Upper lobe of left lung (tissue), 6 donors: ENCODE measurements at regions not wholly inside any gene's neighbourhood (a gene's known extent, or its start where the extent isn't known, plus 50 kb on each side); places are given as distances from the start of the nearest gene placed in this dataset.

ENCODE experiments used
- ATAC-seq, 2 donors: fragments of 200-7000 bp; cut with Tn5 transposase; one replicate each; pipeline ENCODE4 v1.9.1; 2022; ENCODE audit warnings: mild to moderate bottlenecking in 2 of 2, moderate library complexity in 2 of 2; ENCODE audit not compliant: low FRiP score in 2 of 2
- DNase-seq, 2 donors: peaks; one replicate each; pipeline ENCODE4 v3.0.0-alpha.2; 2019 to 2020
- H3K27ac ChIP-seq, 4 donors: fragments of 200-600 bp; sonication (generic); one replicate each; pipeline ENCODE4 v1.5.1; 2016 to 2019
- H3K27me3 ChIP-seq, 4 donors: fragments of 200-600 bp; sonication (generic); one replicate each; pipeline ENCODE4 v1.5.1; 2017 to 2019
- H3K36me3 ChIP-seq, 4 donors: fragments of 200-600 bp; sonication (generic); one replicate each; pipeline ENCODE4 v1.5.1; 2016 to 2019
- H3K4me1 ChIP-seq, 4 donors: fragments of 200-600 bp; sonication (generic); one replicate each; pipeline ENCODE4 v1.5.1; 2018 to 2019
- H3K4me3 ChIP-seq, 4 donors: fragments of 200-600 bp; sonication (generic); one replicate each; pipeline ENCODE4 v1.5.1; 2017 to 2019; ENCODE audit warnings: mild to moderate bottlenecking in 2 of 4, moderate library complexity in 1 of 4
- H3K9me3 ChIP-seq, 4 donors: fragments of 200-600 bp; sonication (generic); one replicate each; pipeline ENCODE4 v1.5.1; 2018 to 2019
- EP300 ChIP-seq, 4 donors: sonication (generic); formaldehyde crosslinking; IDR thresholded peaks; one replicate each; pipeline ENCODE4 v1.5.1; 2017; ENCODE audit warnings: antibody characterized with exemption in 4 of 4, control low read depth in 2 of 4
- POLR2A ChIP-seq, 4 donors: fragments of 450-650 bp; IDR thresholded peaks; one replicate each; pipeline ENCODE4 v1.5.1; 2016 to 2017; ENCODE audit warnings: antibody characterized with exemption in 4 of 4, mild to moderate bottlenecking in 2 of 4
- POLR2AphosphoS5 ChIP-seq, 2 donors: sonication (generic); formaldehyde crosslinking; IDR thresholded peaks; one replicate each; pipeline ENCODE4 v1.5.1; 2017; ENCODE audit warnings: antibody characterized with exemption in 2 of 2
- WGBS, 2 donors: methylation state at CpG; one replicate each; pipeline ENCODE4 v1.1.5; 2017 to 2018; 5-methylcytosine and 5-hydroxymethylcytosine counted together
- TF ChIP-seq, protein P1 (sequence below), 6 experiments: fragments of 450-650 bp in 4 of 6; fragments of 200-600 bp in 2 of 6; sonication (generic) in 2 of 6; IDR thresholded peaks; one replicate each; pipeline ENCODE4 v1.5.1; 2016 to 2019; ENCODE audit warnings: antibody characterized with exemption in 6 of 6
- donor health status: DM: no; HTN: no; CAD: no; lungs with moderate emphysema.
- donor health status: DM: no; HTN: yes; CAD: no; lungs with severe emphysema.

DNA sequence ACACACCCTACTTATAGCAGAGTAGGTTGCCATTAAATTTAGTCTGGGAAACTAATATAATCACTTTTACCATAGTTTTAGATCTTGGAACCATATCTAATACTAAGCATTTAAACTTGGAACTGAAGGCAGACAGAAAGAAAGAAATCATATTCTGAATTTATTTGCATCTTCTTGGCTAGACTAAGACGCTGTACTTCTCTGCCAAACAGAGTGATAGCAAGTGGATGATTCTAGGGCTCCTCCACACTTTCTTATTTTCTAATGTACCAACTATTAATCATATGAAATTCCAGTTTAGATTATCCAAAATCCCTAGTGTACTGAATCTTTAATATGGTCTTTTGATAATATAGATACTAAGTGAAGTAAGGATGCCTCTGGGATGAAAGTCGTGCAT is 277.0 kb downstream of the CENPW start:
- ATAC-seq = no peak

DNA sequence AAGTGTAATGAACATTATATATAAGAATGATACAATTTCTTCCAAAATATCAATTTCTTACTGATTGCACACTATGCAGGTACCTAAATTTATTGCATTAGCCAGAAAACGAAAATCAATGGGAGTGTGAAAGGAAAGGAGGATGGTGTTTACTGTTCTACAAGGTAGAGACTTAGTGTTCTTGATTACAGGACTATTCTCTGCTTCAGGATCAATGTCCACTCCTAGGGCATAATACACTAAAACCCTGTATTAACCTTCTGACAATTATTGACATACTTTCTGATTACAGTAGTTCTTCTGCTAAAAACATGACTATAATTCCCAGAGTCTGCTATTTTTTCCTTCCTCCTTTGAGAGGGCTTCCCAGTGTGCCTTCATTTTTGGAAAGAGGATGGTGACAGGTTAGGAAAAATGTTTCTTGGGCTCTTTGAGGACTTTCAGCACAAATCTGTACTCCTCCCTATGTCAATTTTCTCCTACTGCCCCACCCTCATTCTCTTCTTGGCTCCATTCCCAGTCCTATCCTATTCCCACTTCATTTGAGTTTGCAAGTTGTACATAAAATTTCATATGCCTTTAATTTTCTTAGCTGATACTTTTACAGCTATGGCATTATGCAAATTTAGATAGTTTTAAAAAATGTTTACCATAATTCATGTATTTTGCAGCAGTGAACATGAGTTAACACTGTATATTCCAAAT is 278.9 kb downstream of the CENPW start:
- WGBS, 2 donors = 35 to 66% methylated on average over 1 of the region's 1 CpG
- no peak for ATAC-seq

More for the DNA sequence above, 277.0 kb downstream of the CENPW start:
- H3K9me3 ChIP-seq = no peaks in the 10 kb centered on the region
- H3K4me1 ChIP-seq = no peaks in the 10 kb centered on the region
- DNase-seq = no peak
- no peak overlapping the region for H3K4me3 ChIP-seq
- 52 to 60% methylated on average over 2 of the region's 2 CpGs for WGBS, 2 donors
- no peaks in the 10 kb centered on the region for H3K27me3 ChIP-seq
- no peak overlapping the region for H3K27ac ChIP-seq
- no peaks in the 10 kb centered on the region for H3K36me3 ChIP-seq
- TF ChIP-seq, protein P1, sequence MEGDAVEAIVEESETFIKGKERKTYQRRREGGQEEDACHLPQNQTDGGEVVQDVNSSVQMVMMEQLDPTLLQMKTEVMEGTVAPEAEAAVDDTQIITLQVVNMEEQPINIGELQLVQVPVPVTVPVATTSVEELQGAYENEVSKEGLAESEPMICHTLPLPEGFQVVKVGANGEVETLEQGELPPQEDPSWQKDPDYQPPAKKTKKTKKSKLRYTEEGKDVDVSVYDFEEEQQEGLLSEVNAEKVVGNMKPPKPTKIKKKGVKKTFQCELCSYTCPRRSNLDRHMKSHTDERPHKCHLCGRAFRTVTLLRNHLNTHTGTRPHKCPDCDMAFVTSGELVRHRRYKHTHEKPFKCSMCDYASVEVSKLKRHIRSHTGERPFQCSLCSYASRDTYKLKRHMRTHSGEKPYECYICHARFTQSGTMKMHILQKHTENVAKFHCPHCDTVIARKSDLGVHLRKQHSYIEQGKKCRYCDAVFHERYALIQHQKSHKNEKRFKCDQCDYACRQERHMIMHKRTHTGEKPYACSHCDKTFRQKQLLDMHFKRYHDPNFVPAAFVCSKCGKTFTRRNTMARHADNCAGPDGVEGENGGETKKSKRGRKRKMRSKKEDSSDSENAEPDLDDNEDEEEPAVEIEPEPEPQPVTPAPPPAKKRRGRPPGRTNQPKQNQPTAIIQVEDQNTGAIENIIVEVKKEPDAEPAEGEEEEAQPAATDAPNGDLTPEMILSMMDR (IDR thresholded peaks at IDR 0.05) = no peak
- TF ChIP-seq POLR2A (IDR thresholded peaks at IDR 0.05) (no peak), EP300 (IDR thresholded peaks at IDR 0.05) (no peak), POLR2AphosphoS5 (IDR thresholded peaks at IDR 0.05) (no peak)

DNA sequence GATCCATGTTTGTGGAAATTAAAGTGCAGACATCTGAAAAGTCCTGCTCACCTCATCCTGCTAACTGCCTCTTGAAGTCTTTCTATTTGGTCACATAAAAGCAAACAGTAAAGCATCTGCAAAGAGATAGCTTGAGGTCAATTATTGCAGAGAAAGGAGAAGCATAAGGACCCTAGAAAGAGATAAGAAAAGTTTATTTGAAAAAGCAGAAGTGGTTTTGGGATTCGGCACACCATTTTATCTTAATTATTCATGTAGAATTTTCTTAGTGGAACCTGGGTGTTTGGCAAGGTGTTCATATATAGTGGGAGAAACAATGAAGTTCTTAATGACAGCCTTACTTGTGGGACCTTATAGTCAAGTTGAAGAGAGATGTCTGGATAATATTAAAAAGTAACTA is 280.8 kb downstream of the CENPW start:
- no peaks in the 10 kb centered on the region for H3K27me3 ChIP-seq
- H3K4me3 ChIP-seq = no peak overlapping the region
- H3K4me1 ChIP-seq = no peaks in the 10 kb centered on the region
- DNase-seq (no peak), ATAC-seq (no peak)
- H3K9me3 ChIP-seq = no peaks in the 10 kb centered on the region
- TF ChIP-seq POLR2AphosphoS5 (IDR thresholded peaks at IDR 0.05) (no peak), POLR2A (IDR thresholded peaks at IDR 0.05) (no peak), EP300 (IDR thresholded peaks at IDR 0.05) (no peak)
- TF ChIP-seq, protein P1 (IDR thresholded peaks at IDR 0.05) = no peak
- H3K27ac ChIP-seq = no peak overlapping the region
- WGBS, 2 donors = 21 to 31% methylated on average over 1 of the region's 1 CpG
- no peaks in the 10 kb centered on the region for H3K36me3 ChIP-seq

More for the DNA sequence above, 278.9 kb downstream of the CENPW start:
- TF ChIP-seq, protein P1 (IDR thresholded peaks at IDR 0.05) = no peak
- TF ChIP-seq EP300 (IDR thresholded peaks at IDR 0.05) = no peak
- no peak for TF ChIP-seq POLR2AphosphoS5 (IDR thresholded peaks at IDR 0.05)
- DNase-seq = no peak
- Histone ChIP-seq H3K27me3 (no peaks in the 10 kb centered on the region), H3K9me3 (no peaks in the 10 kb centered on the region), H3K36me3 (no peaks in the 10 kb centered on the region), H3K4me3 (no peak overlapping the region), H3K27ac (no peak overlapping the region), H3K4me1 (no peaks in the 10 kb centered on the region)

DNA sequence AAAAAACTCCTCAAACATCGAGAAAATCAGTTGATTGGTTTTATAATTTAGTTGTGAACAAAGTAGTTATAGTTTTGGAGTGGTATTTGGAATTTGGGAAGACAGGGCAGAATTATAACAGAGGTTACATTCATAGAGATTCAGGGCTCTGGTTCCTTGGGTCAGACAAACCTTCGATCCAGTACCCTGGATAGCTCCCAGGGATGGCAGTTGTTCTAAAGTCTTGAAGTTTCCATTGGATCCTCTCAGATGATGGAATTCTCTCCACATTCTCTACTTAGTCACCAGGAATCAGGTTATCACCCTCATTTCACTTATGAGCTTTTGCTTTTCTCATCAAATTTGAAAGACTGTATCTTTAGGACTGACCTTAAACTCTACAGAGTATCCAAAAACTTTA is 285.1 kb downstream of the CENPW start:
- no peak for DNase-seq
- 72 to 78% methylated on average over 2 of the region's 2 CpGs for WGBS, 2 donors
- Histone ChIP-seq H3K9me3 (no peaks in the 10 kb centered on the region), H3K27me3 (no peaks in the 10 kb centered on the region), H3K27ac (no peak overlapping the region), H3K4me1 (no peaks in the 10 kb centered on the region), H3K4me3 (no peak overlapping the region), H3K36me3 (no peaks in the 10 kb centered on the region)
- TF ChIP-seq POLR2AphosphoS5 (IDR thresholded peaks at IDR 0.05) = no peak
- TF ChIP-seq, protein P1 (IDR thresholded peaks at IDR 0.05) = no peak
- ATAC-seq = no peak

DNA sequence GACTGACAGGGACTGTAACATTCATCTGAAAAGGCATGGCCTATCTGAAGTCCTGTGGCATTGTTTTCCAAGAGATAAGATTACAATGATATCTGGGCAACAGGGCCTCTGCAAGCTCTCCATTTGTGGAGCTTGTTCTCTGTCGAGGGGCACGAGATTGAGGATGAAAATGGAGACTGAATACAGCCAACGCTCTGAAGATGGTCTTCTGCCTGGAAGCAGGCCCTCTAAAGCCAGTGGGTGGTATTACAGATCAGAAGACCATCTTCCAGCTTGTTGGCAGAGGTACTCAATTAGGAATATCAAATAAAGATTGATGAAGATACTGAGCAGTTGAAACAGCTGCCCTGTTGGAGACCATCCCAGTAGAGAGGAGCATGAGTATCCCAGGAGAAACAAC is 288.2 kb downstream of the CENPW start:
- no peaks in the 10 kb centered on the region for H3K4me1 ChIP-seq
- H3K27ac ChIP-seq = no peak overlapping the region
- no peaks in the 10 kb centered on the region for H3K27me3 ChIP-seq
- DNase-seq (no peak), ATAC-seq (no peak)
- no peaks in the 10 kb centered on the region for H3K36me3 ChIP-seq
- no peak for TF ChIP-seq POLR2A (IDR thresholded peaks at IDR 0.05)
- H3K4me3 ChIP-seq = no peak overlapping the region
- H3K9me3 ChIP-seq = no peaks in the 10 kb centered on the region
- 57 to 71% methylated on average over 3 of the region's 3 CpGs for WGBS, 2 donors
